Heart left ventricle (tissue), 16 donors: ENCODE measurements at regions not wholly inside any gene's neighbourhood (a gene's known extent, or its start where the extent isn't known, plus 50 kb on each side); places are given as distances from the start of the nearest gene placed in this dataset.

Experiments
- ATAC-seq, 4 donors: fragments of 200-7000 bp; cut with Tn5 transposase; one replicate each; pipeline ENCODE4 v1.9.1; 2020 to 2022; ENCODE audit warnings: moderate library complexity in 4 of 4, mild to moderate bottlenecking in 3 of 4, moderate number of reproducible peaks in 1 of 4
- DNase-seq, 5 donors: peaks; one replicate each; pipeline ENCODE4 v3.0.0-alpha.2; 2020
- H3K27ac ChIP-seq, 12 donors: fragments of 200-600 bp; sonication (generic) in 4 of 12; one replicate each; pipeline versions ENCODE4 v1.5.0 to v1.8.0; 2016 to 2022; ENCODE audit warnings: mild to moderate bottlenecking in 2 of 12
- H3K27me3 ChIP-seq, 9 donors: fragments of 200-600 bp; sonication (generic) in 2 of 9; one replicate each; pipeline versions ENCODE4 v1.5.1 to v1.8.0; 2016 to 2022; ENCODE audit warnings: mild to moderate bottlenecking in 3 of 9
- H3K36me3 ChIP-seq, 9 donors: fragments of 200-600 bp; sonication (generic) in 2 of 9; one replicate each; pipeline versions ENCODE4 v1.5.0 to v1.8.0; 2018 to 2022; ENCODE audit warnings: mild to moderate bottlenecking in 2 of 9
- H3K4me1 ChIP-seq, 12 donors: fragments of 200-600 bp; sonication (generic) in 4 of 12; one replicate each; pipeline versions ENCODE4 v1.5.0 to v1.8.0; 2016 to 2022; ENCODE audit warnings: mild to moderate bottlenecking in 3 of 12
- H3K4me3 ChIP-seq, 12 donors: fragments of 200-600 bp; sonication (generic) in 4 of 12; one replicate each; pipeline versions ENCODE4 v1.5.0 to v1.8.0; 2017 to 2022; ENCODE audit warnings: mild to moderate bottlenecking in 9 of 12, moderate library complexity in 4 of 12
- H3K9me3 ChIP-seq, 12 donors: fragments of 200-600 bp; sonication (generic) in 4 of 12; one replicate each; pipeline versions ENCODE4 v1.5.0 to v1.8.0; 2016 to 2022; ENCODE audit warnings: mild to moderate bottlenecking in 1 of 12
- CTCF ChIP-seq, 12 donors: fragments of 200-600 bp; sonication (generic) in 4 of 12; IDR thresholded peaks; one replicate each; pipeline versions ENCODE4 v1.5.0 to v1.8.0; 2018 to 2022; ENCODE audit warnings: antibody characterized with exemption in 12 of 12, mild to moderate bottlenecking in 5 of 12
- POLR2A ChIP-seq, 2 donors: fragments of 450-650 bp; IDR thresholded peaks; one replicate each; pipeline ENCODE4 v1.6.1; 2017; ENCODE audit warnings: antibody characterized with exemption in 2 of 2, mild to moderate bottlenecking in 2 of 2, moderate library complexity in 2 of 2
- WGBS, 4 donors: extraction: QIAGEN DNeasy Blood & Tissue Kit in 2 of 4; methylation state at CpG; one replicate each; pipeline versions ENCODE4 v1.1.5 to v1.1.7; 2013 to 2018; 5-methylcytosine and 5-hydroxymethylcytosine counted together
- intact Hi-C, 10 donors: fragments of 100-400 bp; cut with DNase I; formaldehyde crosslinking; loops; one replicate each; pipeline versions ENCODE4 v1.11.1 to v1.14.2; 2022
- donor health status: ischemic (EF 13 %, LVEDD 7.1; RV severe dilation, severe dysfunction).
- donor health status: healthy with polysubstance abuse.
- donor health status: DM: no; HTN: yes; CAD: no.
- donor health status: DM: no; HTN: no; CAD: no.
- donor health status: ischemic (EF 25% LVEDD 6.9; RV normal size, moderate dysfunction).
- donor health status: ischemic (EF 25% LVEDD 5.7; RV mildly dilated, moderate dysfunction).
- donor health status: healthy.
- donor health status: DM: yes; HTN: yes; CAD: no.
- donor health status: ischemic (EF 35%, LVEDD 5.7; RV mildly dilated, moderate dysfunction).
- donor health status: nonischemic (EF 11% LVEDD 7.7; RV severe dilation, severe dysfunction).
- donor health status: DM: yes; HTN: yes; CAD: no.
- donor health status: PGD.
- donor health status: ischemic (EF 29% LVEDD 5.4; RV normal size, mild dysfunction).
- donor health status: nonischemic (EF 23%, LVEDD 6.1; RV moderate dilation, normal function).

GRCh38 chr2:40534528-40534927 lies 82.6 kb upstream of the SLC8A1 start:
- WGBS, 4 donors, result 35 to 38% (median 36%) methylated on average over 3 of the region's 3 CpGs
- intact Hi-C loops, result no loop called here
- DNase-seq (no peak), ATAC-seq (no peak)
- no peak overlapping the region for H3K4me3 ChIP-seq
- no peak overlapping the region for H3K27ac ChIP-seq
- H3K4me1 ChIP-seq, result peaks cover 0 to 19% (median 0%) of the 10 kb centered on the region in 12 donors
- no peaks in the 10 kb centered on the region for H3K9me3 ChIP-seq
- TF ChIP-seq POLR2A (IDR thresholded peaks at IDR 0.05) (no peak), CTCF (IDR thresholded peaks at IDR 0.05) (no peak)
- no peaks in the 10 kb centered on the region for H3K27me3 ChIP-seq
- H3K36me3 ChIP-seq, result no peaks in the 10 kb centered on the region

- intact Hi-C loops, result no loop called here
- 61 to 69% (median 66%) methylated on average over 4 of the region's 4 CpGs for WGBS, 4 donors
- no peak for ATAC-seq
- Histone ChIP-seq H3K36me3 (no peaks in the 10 kb centered on the region), H3K27ac (no peak overlapping the region), H3K27me3 (no peaks in the 10 kb centered on the region), H3K9me3 (no peaks in the 10 kb centered on the region), H3K4me3 (no peak overlapping the region), H3K4me1 (peaks cover 0 to 19% (median 0%) of the 10 kb centered on the region in 12 donors)
- no peak for DNase-seq
- no peak for TF ChIP-seq CTCF (IDR thresholded peaks at IDR 0.05)
- no peak for TF ChIP-seq POLR2A (IDR thresholded peaks at IDR 0.05)
Measured at GRCh38 chr2:40535972-40536371, 84.1 kb upstream of the SLC8A1 start.

DNA sequence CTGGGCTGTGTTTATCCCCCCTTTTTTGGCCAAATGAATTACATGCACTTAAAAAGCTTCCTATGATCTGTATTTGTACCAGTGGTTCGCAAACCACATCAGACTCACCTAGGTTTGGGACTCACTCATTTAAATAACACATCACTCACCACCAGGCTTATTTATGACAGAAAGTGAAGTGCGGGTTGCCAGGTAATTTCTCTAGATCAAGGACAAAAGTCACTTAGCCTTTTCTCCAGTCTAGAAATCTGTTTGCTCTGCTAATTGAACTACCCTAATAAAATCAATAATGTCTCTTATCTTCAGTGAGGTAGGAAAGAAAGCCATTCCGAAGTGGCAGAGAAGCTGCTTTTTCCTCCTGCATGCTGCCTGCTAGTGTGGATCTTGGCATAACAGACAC lies 88.1 kb upstream of the SLC8A1 start:
- TF ChIP-seq CTCF (IDR thresholded peaks at IDR 0.05), result no peak
- no peak for TF ChIP-seq POLR2A (IDR thresholded peaks at IDR 0.05)
- ATAC-seq (no peak), DNase-seq (no peak)
- intact Hi-C loops, result no loop called here
- Histone ChIP-seq H3K36me3 (no peaks in the 10 kb centered on the region), H3K4me3 (no peak overlapping the region), H3K27ac (no peak overlapping the region), H3K4me1 (peaks cover 0 to 15% (median 0%) of the 10 kb centered on the region in 12 donors), H3K27me3 (no peaks in the 10 kb centered on the region), H3K9me3 (no peaks in the 10 kb centered on the region)
- WGBS, 4 donors, result 71 to 77% (median 74%) methylated on average over 3 of the region's 3 CpGs

- intact Hi-C loops, result no loop called here
- Histone ChIP-seq H3K27ac (no peak overlapping the region), H3K27me3 (no peaks in the 10 kb centered on the region), H3K4me1 (peaks cover 0 to 11% (median 0%) of the 10 kb centered on the region in 12 donors), H3K4me3 (no peak overlapping the region), H3K9me3 (no peaks in the 10 kb centered on the region), H3K36me3 (no peaks in the 10 kb centered on the region)
- no peak for ATAC-seq
- no peak for DNase-seq
- 92 to 94% (median 93%) methylated on average over 2 of the region's 2 CpGs for WGBS, 4 donors
- no peak for TF ChIP-seq POLR2A (IDR thresholded peaks at IDR 0.05)
- TF ChIP-seq CTCF (IDR thresholded peaks at IDR 0.05), result no peak
Measured at GRCh38 chr2:40543381-40543780, 91.5 kb upstream of the SLC8A1 start.
